NCI-H226 (cell line): ENCODE measurements at regions not wholly inside any gene's neighbourhood (a gene's known extent, or its start where the extent isn't known, plus 50 kb on each side); places are given as distances from the start of the nearest gene placed in this dataset.

Experiments
- DNase-seq: peaks from one replicate; pipeline ENCODE4 v3.0.0-alpha.2; 2015

DNA sequence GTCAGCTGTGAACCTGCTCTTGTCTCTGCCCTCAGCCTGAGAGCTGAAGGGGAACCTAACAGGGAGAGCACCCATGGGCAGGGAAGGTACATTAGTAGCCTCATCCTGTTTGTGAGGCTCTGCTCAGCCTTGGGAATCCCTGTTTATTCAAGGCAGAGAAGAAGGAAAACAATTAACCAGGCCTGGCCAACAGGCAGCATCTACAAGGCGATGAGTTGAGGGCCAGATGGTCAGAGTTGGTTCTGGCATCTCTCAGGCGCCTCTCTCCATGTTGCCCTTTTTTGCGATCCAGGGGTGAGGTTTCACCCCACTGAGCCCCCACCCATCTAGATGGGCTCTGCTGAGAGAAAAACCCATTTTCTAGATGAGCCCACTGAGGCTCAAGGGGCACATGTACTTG lies 54.0 kb upstream of the TOP3B start:
- no peak for DNase-seq

DNA sequence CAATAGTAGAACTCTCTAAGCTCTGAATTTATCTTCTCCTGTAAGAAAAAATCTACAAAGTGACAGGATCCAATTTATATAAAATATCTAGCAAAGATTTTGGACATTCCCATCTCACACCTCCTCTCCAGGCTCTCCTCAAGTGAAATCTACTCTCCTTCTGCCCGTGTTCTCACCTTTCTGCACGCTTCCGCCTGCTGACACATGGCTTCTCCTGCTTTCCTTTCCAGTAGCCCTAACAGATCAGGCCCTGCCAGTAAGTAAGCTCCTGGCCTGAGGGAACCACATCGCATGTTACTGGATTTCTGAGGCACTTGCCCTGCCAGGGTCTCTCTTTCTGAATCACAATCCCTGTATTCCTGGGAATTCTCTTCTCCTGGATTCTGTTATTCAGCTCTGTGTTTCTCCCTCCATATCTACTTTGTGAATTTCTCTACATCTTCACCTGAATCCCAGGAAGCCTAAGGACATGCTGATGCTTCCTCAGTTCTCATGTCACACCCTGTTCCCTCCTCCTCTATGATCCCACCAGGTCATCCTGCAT lies 53.3 kb upstream of the TOP3B start:
- no peak for DNase-seq

DNA sequence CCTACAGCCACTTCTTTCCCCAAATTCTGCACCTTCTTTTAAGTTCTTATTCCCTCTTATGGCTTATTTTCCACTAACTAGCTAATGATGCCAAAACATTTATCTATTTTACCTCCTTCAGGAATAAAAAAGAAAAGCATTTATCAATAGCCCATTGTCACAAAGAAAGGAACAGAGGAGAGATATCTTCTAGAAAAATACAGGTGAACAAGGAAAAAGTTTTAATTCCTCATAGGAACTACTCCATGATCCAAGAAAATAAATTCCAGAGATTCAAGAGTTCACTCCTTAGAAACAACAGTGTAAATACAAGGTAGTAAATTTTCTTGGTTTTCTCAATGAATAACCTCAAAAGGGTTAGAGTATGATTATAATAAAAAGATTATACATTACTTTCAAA lies 52.6 kb upstream of the TOP3B start:
- DNase-seq, result no peak

DNA sequence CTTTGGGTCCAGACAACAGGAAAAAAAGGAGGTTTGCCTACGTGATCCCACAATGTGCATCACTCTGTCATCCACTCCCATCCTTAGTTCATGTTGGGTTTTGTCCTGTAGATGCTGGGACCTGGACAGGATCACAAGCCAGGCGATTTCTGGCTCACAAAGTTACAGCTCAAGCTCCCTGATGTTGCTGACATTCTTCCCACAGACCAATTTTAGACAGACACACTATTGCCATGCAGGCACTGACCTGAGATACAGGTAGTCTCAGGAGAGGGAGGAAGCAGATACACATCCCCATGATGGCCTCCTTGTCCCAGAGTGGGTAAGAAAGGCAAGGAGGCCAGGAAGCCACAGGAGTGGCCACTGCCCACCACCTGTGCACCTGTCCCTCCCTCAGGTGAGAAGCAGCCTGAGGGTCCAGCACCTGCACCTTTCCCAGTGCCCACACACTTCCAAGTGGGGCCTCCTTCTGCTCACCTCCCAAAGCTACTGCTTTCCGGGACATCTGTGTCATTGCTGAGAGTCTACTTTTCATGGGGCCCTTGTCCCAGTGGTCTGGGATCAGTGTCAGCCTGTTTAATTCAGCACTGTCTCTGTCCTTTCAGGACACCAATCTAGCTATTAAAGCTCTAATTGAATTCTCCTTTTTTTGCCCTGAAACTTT lies 52.0 kb upstream of the TOP3B start:
- DNase-seq, result no peak

DNA sequence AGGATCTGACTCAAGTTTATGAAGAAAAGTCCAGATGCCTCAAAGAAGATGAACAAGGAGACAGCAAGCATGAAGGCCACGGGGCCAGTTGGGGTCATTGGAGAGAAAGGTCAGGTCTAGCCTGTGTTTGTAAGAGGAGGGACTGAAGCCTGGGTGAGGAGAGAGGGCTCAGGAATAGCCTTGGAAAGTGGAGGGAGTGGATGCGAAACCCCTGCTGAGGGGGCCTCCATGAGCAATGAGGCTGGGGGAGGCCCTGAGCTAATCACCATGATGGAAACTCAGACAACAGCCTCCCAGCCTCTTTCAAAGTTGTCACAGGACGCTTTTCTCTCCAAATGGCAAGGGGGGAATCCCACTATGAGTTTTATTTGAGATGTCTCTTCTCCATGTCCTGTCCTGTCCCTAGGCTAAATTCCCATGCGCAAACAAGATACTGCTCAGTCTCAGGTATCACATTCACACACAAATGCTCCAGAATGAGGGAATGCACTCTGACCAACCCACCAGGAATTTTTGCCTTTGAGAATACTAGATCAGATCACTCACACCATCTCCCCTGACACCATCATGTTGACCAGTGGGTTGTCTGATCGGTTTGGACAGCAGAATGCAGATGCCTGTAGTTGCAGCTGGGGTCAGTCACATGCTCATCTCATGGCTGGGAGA lies 51.3 kb upstream of the TOP3B start:
- no peak for DNase-seq

DNA sequence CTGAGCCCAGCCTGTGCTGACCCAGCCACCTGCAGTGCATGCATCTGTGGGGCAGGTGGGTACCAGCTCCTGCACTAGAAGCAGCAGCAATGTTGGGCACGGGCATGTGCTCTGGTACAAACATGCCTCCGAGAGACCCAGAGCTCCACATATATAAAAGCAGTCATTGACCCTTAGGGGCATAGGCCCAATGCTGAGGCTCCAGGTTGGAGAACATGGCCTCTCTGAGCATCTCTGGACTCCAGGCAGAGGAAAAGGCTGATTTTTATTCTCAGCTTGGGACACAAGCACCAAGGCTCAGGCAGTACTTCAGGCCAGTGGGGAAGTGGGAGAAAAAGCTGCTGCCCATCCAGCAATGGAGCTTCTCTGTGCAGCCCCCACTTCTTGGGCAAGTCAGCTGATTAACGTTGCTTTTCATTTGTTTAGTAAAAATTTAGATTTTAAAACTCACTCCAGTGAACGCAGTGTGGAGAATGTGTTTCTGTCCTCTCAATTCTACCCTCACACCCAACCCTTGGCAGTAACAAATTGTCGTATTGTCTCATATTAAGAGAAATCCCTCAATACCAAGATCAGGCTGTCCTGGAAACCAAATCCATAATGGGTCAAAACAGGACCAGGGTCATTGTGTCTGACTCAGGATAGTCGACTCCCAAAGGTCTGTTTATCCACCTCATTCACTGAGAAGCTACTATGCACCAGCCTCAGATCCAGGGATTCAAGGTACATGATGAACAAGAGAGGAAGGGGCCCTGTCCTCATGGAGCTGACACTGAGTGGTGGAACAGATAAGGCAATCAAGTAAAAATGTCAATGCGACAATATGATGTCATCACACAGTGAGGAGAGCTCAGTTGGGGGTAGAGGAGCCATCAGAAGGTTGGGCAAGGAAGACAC lies 50.6 kb upstream of the TOP3B start:
- DNase-seq, result no peak

DNA sequence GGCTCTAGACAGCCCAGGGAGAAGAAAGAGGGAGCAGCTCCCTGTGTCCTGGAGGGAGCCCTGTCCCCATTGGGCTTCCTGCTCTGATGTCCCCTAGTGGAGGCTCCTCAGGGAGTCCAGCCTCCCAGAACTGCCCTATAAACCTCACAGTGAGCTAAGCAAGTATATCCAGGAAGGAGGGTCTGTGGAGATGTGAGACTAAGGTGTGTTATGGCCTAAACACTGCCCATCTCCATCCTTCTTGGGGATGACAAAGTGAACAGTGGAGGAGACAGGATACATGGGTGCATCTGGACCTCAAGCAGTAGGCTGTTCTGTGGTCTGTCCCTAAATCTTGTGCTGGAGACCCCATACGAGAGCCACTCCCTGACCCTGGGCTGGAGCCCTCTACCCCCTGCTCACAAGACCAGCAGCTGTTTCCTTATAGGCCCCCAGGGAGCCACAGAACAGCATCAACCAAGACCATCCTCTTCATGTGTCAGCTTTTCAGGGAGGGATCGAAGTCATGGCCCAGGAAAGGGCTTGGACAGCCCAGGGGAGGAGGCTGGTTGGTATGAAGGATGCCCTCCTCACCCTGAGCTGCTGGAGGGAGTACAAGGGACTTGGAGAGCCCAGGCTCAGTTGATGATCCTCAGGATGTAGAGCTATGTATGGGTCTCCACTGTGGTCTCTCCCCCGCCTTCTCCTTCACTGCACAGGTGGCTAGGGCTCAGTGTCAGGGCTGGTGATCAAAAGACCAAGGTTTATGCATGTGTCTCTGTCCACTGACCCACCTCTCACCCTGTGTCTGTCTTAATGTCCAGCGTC lies 49.7 kb upstream of the TOP3B start:
- DNase-seq, result no peak
